ENCODE measurements at regions not wholly inside any gene's neighbourhood (a gene's known extent, or its start where the extent isn't known, plus 50 kb on each side); places are given as distances from the start of the nearest gene placed in this dataset.

GRCh38 chr4:20030108-20030507, 221.6 kb upstream of the SLIT2 start:
- TF ChIP-seq POLR2A (IDR thresholded peaks at IDR 0.05; ENCODE audit: low read depth, low read length) (no peak), EZH2 (IDR thresholded peaks at IDR 0.05; ENCODE audit: borderline replicate concordance, low read depth, low read length, severe bottlenecking) (no peak), CTCF (IDR thresholded peaks at IDR 0.05; ENCODE audit: extremely low read depth in 1 of 2, insufficient read depth in 1 of 2, low read depth in 1 of 2, low read length in 2 of 2) (no peak), POLR2AphosphoS5 (IDR thresholded peaks at IDR 0.05; ENCODE audit: insufficient read depth, low read depth, low read length) (no peak), JUN (IDR thresholded peaks at IDR 0.05; ENCODE audit: borderline replicate concordance, insufficient read depth, insufficient read length, low read depth) (no peak), MYC (IDR thresholded peaks at IDR 0.05; ENCODE audit: low read depth, low read length) (no peak), GATA2 (IDR thresholded peaks at IDR 0.05; ENCODE audit: insufficient read depth, insufficient read length, low read depth, low read length) (no peak)
- TF ChIP-seq, protein P1, sequence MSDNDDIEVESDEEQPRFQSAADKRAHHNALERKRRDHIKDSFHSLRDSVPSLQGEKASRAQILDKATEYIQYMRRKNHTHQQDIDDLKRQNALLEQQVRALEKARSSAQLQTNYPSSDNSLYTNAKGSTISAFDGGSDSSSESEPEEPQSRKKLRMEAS (IDR thresholded peaks at IDR 0.05; ENCODE audit: insufficient read depth, insufficient read length) = no peak

Data from endothelial cell of umbilical vein (primary cell).